GM23248 (cell line): ENCODE measurements at regions not wholly inside any gene's neighbourhood (a gene's known extent, or its start where the extent isn't known, plus 50 kb on each side); places are given as distances from the start of the nearest gene placed in this dataset.
A peak's percentile ranks its signal among the peaks of the same experiment; 100 is the strongest.

Experiments used
- DNase-seq: peaks from one replicate; pipeline ENCODE4 v3.0.0-alpha.2; 2015
- H2AFZ ChIP-seq: fragments of 200-600 bp; sonication (generic); 2 replicates; pipeline ENCODE4 v1.6.1; 2016; ENCODE audit warnings: antibody characterized with exemption
- H3F3A ChIP-seq: fragments of 200-600 bp; sonication (generic); 2 replicates; pipeline ENCODE4 v1.6.1; 2016; ENCODE audit warnings: mild to moderate bottlenecking, antibody characterized with exemption, mixed run types; ENCODE audit not compliant: insufficient read depth
- H3K27ac ChIP-seq: fragments of 200-600 bp; sonication (generic); 2 replicates; pipeline ENCODE4 v1.5.1; 2016; ENCODE audit warnings: mild to moderate bottlenecking
- H3K27me3 ChIP-seq: fragments of 200-600 bp; sonication (generic); replicated peaks from 2 replicates; pipeline ENCODE4 v1.6.1; 2016; ENCODE audit warnings: mild to moderate bottlenecking; ENCODE audit not compliant: insufficient read depth
- H3K36me3 ChIP-seq: fragments of 200-600 bp; sonication (generic); 2 replicates; pipeline ENCODE4 v1.6.1; 2016; ENCODE audit warnings: low read depth, mild to moderate bottlenecking
- H3K4me1 ChIP-seq: fragments of 200-600 bp; sonication (generic); 2 replicates; pipeline ENCODE4 v1.6.1; 2016; ENCODE audit warnings: mild to moderate bottlenecking; ENCODE audit not compliant: insufficient read depth
- H3K4me2 ChIP-seq: fragments of 200-600 bp; sonication (generic); one replicate; pipeline ENCODE4 v1.6.1; 2016; ENCODE audit warnings: mild to moderate bottlenecking; ENCODE audit not compliant: unreplicated experiment
- H3K4me3 ChIP-seq: fragments of 200-600 bp; sonication (generic); 2 replicates; pipeline ENCODE4 v1.5.1; 2016; ENCODE audit warnings: mild to moderate bottlenecking
- H3K79me2 ChIP-seq: fragments of 200-600 bp; sonication (generic); 2 replicates; pipeline ENCODE4 v1.6.1; 2016; ENCODE audit warnings: mild to moderate bottlenecking; ENCODE audit not compliant: insufficient read depth
- H3K9ac ChIP-seq: fragments of 200-600 bp; sonication (generic); 2 replicates; pipeline ENCODE4 v1.6.1; 2016; ENCODE audit warnings: mild to moderate bottlenecking
- H3K9me2 ChIP-seq: fragments of 200-600 bp; sonication (generic); 2 replicates; pipeline ENCODE4 v1.6.1; 2016; ENCODE audit warnings: mixed run types, mild to moderate bottlenecking, moderate library complexity; ENCODE audit not compliant: insufficient read depth
- H3K9me3 ChIP-seq: fragments of 200-600 bp; sonication (generic); one replicate; pipeline ENCODE4 v1.6.1; 2017; ENCODE audit warnings: low read depth
- H4K20me1 ChIP-seq: fragments of 200-600 bp; sonication (generic); 2 replicates; pipeline ENCODE4 v1.6.0; 2016; ENCODE audit not compliant: insufficient read depth
- EZH2 ChIP-seq: fragments of 200-600 bp; sonication (generic); IDR thresholded peaks from 2 replicates; pipeline ENCODE4 v1.6.1; 2018; ENCODE audit warnings: antibody characterized with exemption, mild to moderate bottlenecking; ENCODE audit not compliant: insufficient read depth, poor library complexity, severe bottlenecking
- EZH2phosphoT487 ChIP-seq: fragments of 200-600 bp; sonication (generic); IDR thresholded peaks from 2 replicates; pipeline ENCODE4 v1.6.1; 2018; ENCODE audit warnings: antibody characterized with exemption, moderate library complexity, mild to moderate bottlenecking, low read depth; ENCODE audit not compliant: insufficient read depth
- WGBS, 2 experiments: methylation state at CpG; one replicate each; pipeline ENCODE4 v1.1.6; 2015 to 2017; ENCODE audit warnings: low lambda C conversion rate in 2 of 2, low coverage in 1 of 2; ENCODE audit errors: missing lambda C conversion rate in 2 of 2; 5-methylcytosine and 5-hydroxymethylcytosine counted together
- in situ Hi-C: fragments of 300-500 bp; cut with MboI; formaldehyde crosslinking; loops from 2 replicates; pipeline ENCODE4 v1.15.0; 2020

GRCh38 chr2:234550511-234551107, 53.7 kb upstream of the ARL4C start:
- H4K20me1 ChIP-seq, result no peaks in the 10 kb centered on the region
- H3K79me2 ChIP-seq, result no peaks in the 10 kb centered on the region
- 0 out of 2 replicates have a peak overlapping the region, but pooled peaks have one; percentile 20 for H2AFZ ChIP-seq
- peak overlapping the region; percentile 3; the same call in 1 of the 2 replicates for H3K4me3 ChIP-seq
- DNase-seq, result peak; percentile 86
- no peak overlapping the region for H3K9ac ChIP-seq
- H3K9me3 ChIP-seq, result no peaks in the 10 kb centered on the region
- H3K4me1 ChIP-seq, result peaks cover 8% of the 10 kb centered on the region
- WGBS, 2 experiments, result 22 to 23% methylated on average over 18 of the region's 18 CpGs
- H3F3A ChIP-seq, result peaks cover 6% of the 10 kb centered on the region; the same call in 1 of the 2 replicates
- in situ Hi-C loops, result loop anchor here (5.0 to 25.0 kb wide), 2 partner anchors 412 to 567 kb away; partner anchors contain the start of gene SH3BP4
- H3K27ac ChIP-seq, result no peak overlapping the region
- H3K4me2 ChIP-seq, result peak overlapping the region; percentile 34
- no peaks in the 10 kb centered on the region for H3K36me3 ChIP-seq
- no peaks in the 10 kb centered on the region for H3K27me3 ChIP-seq
- H3K9me2 ChIP-seq, result no peaks in the 10 kb centered on the region
- TF ChIP-seq EZH2, result no peak

DNA sequence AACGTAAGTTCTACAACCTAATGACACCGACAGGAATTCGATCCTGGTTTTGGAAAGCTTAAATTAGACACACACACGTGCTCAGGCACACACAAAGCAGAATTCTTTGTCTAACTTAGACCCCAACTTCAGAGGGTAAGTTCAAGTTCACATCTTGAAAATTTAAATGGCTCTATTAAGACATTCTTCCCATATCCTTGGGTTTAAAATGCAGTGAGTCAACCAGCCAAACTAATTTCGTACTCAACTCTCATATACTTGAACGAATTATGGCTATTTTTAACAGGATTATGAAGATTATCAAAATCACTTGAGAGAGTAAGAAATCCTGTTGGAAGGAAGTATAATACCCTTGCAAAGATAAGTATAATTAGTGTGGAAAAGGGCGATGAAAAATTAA, 53.2 kb upstream of the ARL4C start:
- Histone ChIP-seq H3K9me2 (no peaks in the 10 kb centered on the region), H3K9ac (no peak overlapping the region), H3K4me3 (peak overlapping the region; percentile 3; the same call in 1 of the 2 replicates), H3K27me3 (no peaks in the 10 kb centered on the region), H2AFZ (0 out of 2 replicates have a peak overlapping the region, but pooled peaks have one; percentile 20), H3F3A (peaks cover 6% of the 10 kb centered on the region; the same call in 1 of the 2 replicates), H3K79me2 (no peaks in the 10 kb centered on the region), H3K4me2 (peak overlapping the region; percentile 34), H3K36me3 (no peaks in the 10 kb centered on the region), H3K4me1 (peaks cover 8% of the 10 kb centered on the region), H3K9me3 (no peaks in the 10 kb centered on the region), H3K27ac (no peak overlapping the region), H4K20me1 (no peaks in the 10 kb centered on the region)
- DNase-seq, result peak; percentile 25
- WGBS, 2 experiments, result 71 to 73% methylated on average over 7 of the region's 7 CpGs
- TF ChIP-seq EZH2phosphoT487, result no peak
- no peak for TF ChIP-seq EZH2
- in situ Hi-C loops, result loop anchor here (5.0 to 25.0 kb wide), 2 partner anchors 412 to 567 kb away; partner anchors contain the start of gene SH3BP4

DNA sequence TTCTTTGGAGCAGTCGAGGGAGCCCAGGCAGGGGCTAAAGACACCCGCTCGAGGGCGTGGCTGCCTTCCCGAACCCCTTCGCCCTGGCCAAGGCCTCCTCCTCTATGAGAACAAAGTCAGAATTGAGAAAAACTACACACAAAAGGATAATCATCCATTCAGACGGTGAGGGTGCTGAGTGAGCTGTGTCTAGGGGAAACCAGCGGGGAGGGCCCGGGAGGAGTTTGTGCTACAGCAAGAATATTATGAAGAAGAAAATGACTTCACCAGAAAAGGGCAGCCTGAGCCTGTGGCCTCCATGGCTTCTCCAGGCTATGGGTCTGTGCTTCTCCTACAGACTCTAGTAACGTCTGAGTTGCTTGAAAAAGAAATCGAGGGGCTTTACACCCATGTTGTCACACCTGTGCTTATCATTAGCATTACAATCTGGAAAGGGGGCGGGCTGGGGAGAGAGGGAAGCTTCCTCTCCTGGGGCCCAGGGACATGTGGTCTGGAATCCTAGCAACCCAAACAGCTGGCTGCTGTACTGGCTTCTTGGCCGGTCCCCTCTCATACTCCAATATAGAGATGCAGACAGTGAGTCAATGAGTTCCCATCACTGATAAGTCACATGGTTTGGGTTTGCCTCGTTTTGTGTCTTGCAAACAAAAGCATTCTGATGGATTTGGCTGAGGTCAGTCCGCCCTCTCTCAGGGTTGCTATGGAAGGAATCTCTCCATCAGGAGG, 52.0 kb upstream of the ARL4C start:
- in situ Hi-C loops, result loop anchor here (10.0 kb wide), 1 partner anchor 414 kb away; no protein-coding TSS in a partner anchor
- Histone ChIP-seq H3F3A (peaks cover 6% of the 10 kb centered on the region; the same call in 1 of the 2 replicates), H3K27me3 (no peaks in the 10 kb centered on the region), H4K20me1 (no peaks in the 10 kb centered on the region), H3K27ac (no peak overlapping the region), H3K4me3 (no peak overlapping the region), H3K9me2 (no peaks in the 10 kb centered on the region), H3K79me2 (no peaks in the 10 kb centered on the region), H2AFZ (no peak overlapping the region), H3K9ac (no peak overlapping the region), H3K4me1 (peaks cover 8% of the 10 kb centered on the region), H3K4me2 (no peak overlapping the region), H3K9me3 (no peaks in the 10 kb centered on the region), H3K36me3 (no peaks in the 10 kb centered on the region)
- 43 to 44% methylated on average over 15 of the region's 15 CpGs for WGBS, 2 experiments
- peak; percentile 76 for DNase-seq
- TF ChIP-seq EZH2, result no peak
- TF ChIP-seq EZH2phosphoT487, result no peak

GRCh38 chr2:234546770-234547169, 49.9 kb upstream of the ARL4C start:
- 93% methylated on average over 3 of the region's 3 CpGs for WGBS, 2 experiments
- H4K20me1 ChIP-seq, result no peaks in the 10 kb centered on the region
- TF ChIP-seq EZH2, result no peak
- no peak for TF ChIP-seq EZH2phosphoT487

More at GRCh38 chr2:234546770-234547169, 49.9 kb upstream of the ARL4C start:
- no peak for DNase-seq
- H3K9me3 ChIP-seq, result no peaks in the 10 kb centered on the region
- H3K4me2 ChIP-seq, result no peak overlapping the region
- no peaks in the 10 kb centered on the region for H3K79me2 ChIP-seq
- in situ Hi-C loops, result loop anchor here (10.0 kb wide), 1 partner anchor 412 kb away; no protein-coding TSS in a partner anchor
- H3K27ac ChIP-seq, result no peak overlapping the region
- no peak overlapping the region for H3K9ac ChIP-seq
- no peaks in the 10 kb centered on the region for H3K9me2 ChIP-seq
- peaks cover 8% of the 10 kb centered on the region for H3K4me1 ChIP-seq
- no peak overlapping the region for H3K4me3 ChIP-seq
- no peaks in the 10 kb centered on the region for H3K36me3 ChIP-seq
- H3K27me3 ChIP-seq, result no peaks in the 10 kb centered on the region
- peaks cover 6% of the 10 kb centered on the region; the same call in 1 of the 2 replicates for H3F3A ChIP-seq
- no peak overlapping the region for H2AFZ ChIP-seq
